Muscle layer of duodenum (tissue), 2 donors: ENCODE measurements at regions not wholly inside any gene's neighbourhood (a gene's known extent, or its start where the extent isn't known, plus 50 kb on each side); places are given as distances from the start of the nearest gene placed in this dataset.

Source experiments
- H3K27ac ChIP-seq: one replicate; pipeline ENCODE4 v1.7.0; 2013; ENCODE audit warnings: mild to moderate bottlenecking, low read length
- H3K27me3 ChIP-seq: one replicate; pipeline ENCODE4 v1.7.0; 2013; ENCODE audit warnings: low read depth, mild to moderate bottlenecking, control low read depth, low read length
- H3K36me3 ChIP-seq, 2 donors: one replicate each; pipeline ENCODE4 v1.7.0; 2013; ENCODE audit warnings: low read length in 2 of 2, control low read depth in 1 of 2, mild to moderate bottlenecking in 1 of 2; ENCODE audit not compliant: insufficient read depth in 2 of 2, control insufficient read depth in 1 of 2
- H3K4me1 ChIP-seq, 2 donors: one replicate each; pipeline ENCODE4 v1.7.0; 2013; ENCODE audit warnings: low read length in 2 of 2, mild to moderate bottlenecking in 2 of 2, control low read depth in 1 of 2, moderate library complexity in 1 of 2; ENCODE audit not compliant: insufficient read depth in 2 of 2, control insufficient read depth in 1 of 2
- H3K4me3 ChIP-seq, 2 donors: one replicate each; pipeline ENCODE4 v1.7.0; 2013; ENCODE audit warnings: low read length in 2 of 2, low read depth in 1 of 2, mild to moderate bottlenecking in 1 of 2
- H3K9me3 ChIP-seq, 2 donors: one replicate each; pipeline ENCODE4 v1.7.0; 2013; ENCODE audit warnings: low read length in 2 of 2, control low read depth in 1 of 2, mild to moderate bottlenecking in 1 of 2; ENCODE audit not compliant: control insufficient read depth in 1 of 2
- donor health status: healthy.

DNA sequence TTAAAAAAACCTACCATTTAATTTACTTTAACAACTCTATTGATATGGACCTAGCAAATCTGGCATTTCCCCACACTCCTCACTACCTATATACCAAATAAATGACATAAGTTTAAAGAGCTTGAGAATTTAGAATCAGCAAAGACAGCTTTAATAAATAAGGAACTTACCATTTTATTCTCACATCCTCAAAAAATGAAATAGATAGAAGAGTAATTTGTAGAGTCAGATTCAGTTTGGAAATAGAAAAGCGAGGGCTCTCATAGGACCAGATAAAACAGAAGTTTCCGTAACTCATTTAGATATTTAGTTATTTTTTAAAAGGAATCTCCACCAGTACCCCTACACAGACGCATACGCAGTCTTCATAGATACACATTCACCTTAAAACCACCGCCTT is 117.9 kb downstream of the RGS2 start:
- Histone ChIP-seq H3K4me3 (no peak overlapping the region), H3K36me3 (no peaks in the 10 kb centered on the region), H3K27me3 (no peaks in the 10 kb centered on the region), H3K9me3 (no peaks in the 10 kb centered on the region), H3K4me1 (peaks cover 0 to 7% of the 10 kb centered on the region in 2 donors), H3K27ac (no peak overlapping the region)

DNA sequence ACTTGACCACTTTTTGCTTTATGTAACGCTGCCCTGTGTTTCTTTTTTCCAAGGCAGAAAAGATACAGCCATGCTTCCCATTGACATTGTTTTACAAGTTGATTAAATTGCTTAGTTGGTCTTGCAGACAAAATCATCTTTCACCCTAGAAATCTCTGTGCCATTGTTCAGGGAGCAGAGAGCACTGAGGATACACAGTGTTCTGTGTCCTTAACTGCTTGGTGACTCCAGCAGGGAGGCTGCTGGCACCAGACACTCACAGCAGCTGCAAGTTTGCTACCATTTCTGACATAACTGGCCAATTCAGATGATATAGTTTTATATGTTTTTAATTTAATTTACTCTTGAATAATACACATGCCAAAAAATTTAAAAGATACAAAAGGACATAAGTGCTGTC is 118.7 kb downstream of the RGS2 start:
- Histone ChIP-seq H3K27me3 (no peaks in the 10 kb centered on the region), H3K4me3 (no peak overlapping the region), H3K4me1 (peaks cover 0 to 7% of the 10 kb centered on the region in 2 donors), H3K36me3 (no peaks in the 10 kb centered on the region), H3K27ac (no peak overlapping the region), H3K9me3 (no peaks in the 10 kb centered on the region)

DNA sequence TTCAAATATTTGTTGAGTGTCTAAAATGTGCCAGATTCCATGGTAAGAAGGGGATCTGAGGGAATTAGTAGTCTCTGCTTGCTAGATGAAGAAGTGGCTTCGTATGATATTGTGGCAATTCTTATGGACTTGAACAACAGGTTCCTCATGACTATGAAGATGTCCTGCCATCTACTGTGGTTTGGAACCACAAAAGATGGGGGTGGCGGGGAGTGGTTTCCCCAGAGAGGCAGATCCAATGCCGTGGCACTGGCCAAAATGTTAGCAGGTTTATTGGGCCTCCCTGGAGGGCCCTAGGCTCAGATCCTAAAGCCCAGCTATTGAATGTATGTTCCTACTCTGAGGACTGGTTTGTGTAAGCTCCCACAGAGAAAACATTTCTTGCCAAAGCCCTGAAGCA is 120.8 kb downstream of the RGS2 start:
- H3K27me3 ChIP-seq = no peaks in the 10 kb centered on the region
- no peaks in the 10 kb centered on the region for H3K9me3 ChIP-seq
- H3K4me3 ChIP-seq = no peak overlapping the region
- H3K4me1 ChIP-seq = peaks cover 0 to 7% of the 10 kb centered on the region in 2 donors
- H3K27ac ChIP-seq = no peak overlapping the region
- H3K36me3 ChIP-seq = no peaks in the 10 kb centered on the region

DNA sequence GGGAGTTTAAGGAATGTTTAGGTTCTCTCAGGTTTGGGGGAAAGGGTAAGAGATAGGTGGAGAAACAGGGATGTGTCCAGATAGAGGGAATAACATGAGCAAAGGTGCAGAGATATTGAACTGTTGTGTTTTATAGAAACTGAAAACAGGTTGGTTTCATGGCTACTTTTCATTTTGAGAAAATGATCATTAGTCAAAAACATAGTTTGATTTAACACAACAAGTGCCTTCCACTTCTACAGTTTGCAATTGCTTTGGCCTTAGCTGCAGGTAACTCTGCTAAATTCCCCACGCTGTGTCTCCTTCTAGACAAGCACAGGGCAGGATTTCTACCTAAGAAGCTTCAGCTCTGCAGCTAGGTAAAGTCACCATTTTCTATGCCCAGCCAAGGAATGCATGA is 124.9 kb downstream of the RGS2 start:
- no peaks in the 10 kb centered on the region for H3K36me3 ChIP-seq
- H3K27me3 ChIP-seq = no peaks in the 10 kb centered on the region
- no peak overlapping the region for H3K27ac ChIP-seq
- no peaks in the 10 kb centered on the region for H3K4me1 ChIP-seq
- no peak overlapping the region for H3K4me3 ChIP-seq
- no peaks in the 10 kb centered on the region for H3K9me3 ChIP-seq

DNA sequence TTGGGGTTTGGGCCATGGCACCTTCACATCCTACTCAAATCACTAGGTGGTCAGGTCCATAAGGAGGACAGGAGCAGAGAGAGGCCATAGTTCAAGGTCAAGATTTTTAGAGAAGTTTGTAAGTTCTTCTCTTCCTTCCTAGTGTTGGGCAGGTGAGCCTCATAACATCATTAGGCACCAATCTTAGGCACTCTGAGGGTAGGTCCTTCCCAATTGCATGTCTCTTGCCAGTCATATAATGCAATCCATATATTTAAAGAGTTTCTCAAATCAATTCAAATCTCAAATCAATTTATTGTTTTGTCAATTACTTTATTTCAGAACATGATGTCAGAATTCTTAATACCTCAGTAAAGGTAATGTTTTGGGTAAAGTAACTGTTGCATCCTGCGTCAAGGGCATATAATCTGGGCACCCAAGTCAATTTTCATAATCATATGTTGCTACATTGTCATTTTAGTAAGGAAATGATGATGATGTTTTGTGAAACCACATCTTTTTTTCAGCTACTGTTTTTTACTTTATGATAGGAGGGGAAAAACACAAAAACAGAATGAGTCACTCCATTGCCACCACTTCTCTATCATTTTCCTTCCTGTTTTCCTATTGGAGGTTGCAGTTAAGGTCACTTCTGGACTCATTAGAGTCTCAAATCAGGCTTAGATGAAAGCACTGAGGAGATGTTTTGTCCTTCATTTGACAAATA is 122.7 kb downstream of the UCHL5 start:
- Histone ChIP-seq H3K4me1 (no peaks in the 10 kb centered on the region), H3K36me3 (no peaks in the 10 kb centered on the region), H3K9me3 (no peaks in the 10 kb centered on the region), H3K27me3 (no peaks in the 10 kb centered on the region), H3K4me3 (no peak overlapping the region), H3K27ac (no peak overlapping the region)

DNA sequence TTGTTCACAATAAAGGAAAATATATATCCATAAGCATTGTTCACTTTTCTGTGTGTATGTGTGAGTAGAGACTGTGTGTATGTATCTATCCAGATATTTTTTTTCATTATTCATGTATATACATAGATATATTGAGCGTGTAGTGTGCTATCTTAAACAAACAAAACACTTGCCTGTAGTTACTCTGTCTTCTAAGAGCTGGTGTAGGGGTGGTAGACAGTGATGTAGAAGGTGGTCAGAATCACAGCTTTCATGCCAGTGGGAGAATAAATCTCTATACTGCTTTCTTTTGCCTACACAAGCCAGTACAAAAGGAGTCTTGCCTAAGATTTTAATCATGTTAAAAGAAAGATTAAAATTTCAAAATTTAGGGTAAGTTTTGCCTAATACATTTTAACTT is 122.0 kb downstream of the UCHL5 start:
- no peaks in the 10 kb centered on the region for H3K27me3 ChIP-seq
- H3K27ac ChIP-seq = no peak overlapping the region
- H3K4me3 ChIP-seq = no peak overlapping the region
- no peaks in the 10 kb centered on the region for H3K36me3 ChIP-seq
- H3K4me1 ChIP-seq = no peaks in the 10 kb centered on the region
- no peaks in the 10 kb centered on the region for H3K9me3 ChIP-seq

DNA sequence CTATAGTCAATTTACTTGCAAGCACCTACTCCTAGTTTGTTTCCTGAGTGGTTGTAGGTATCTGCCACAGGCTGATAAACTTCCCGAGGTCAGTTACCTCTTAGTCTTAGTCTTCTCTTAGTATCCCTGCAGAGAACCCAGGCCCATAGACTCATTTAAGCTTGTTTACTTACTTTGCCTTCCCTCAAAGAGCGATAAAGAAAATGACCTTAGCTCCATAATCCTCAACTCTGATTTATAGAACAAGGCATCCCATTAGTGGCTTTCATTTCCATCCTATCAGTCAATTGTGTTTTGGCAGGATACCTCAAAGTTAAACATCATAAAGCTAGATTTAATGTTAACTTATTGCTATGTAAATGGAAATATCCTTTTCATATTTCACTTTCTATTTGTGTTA is 119.7 kb downstream of the UCHL5 start:
- no peaks in the 10 kb centered on the region for H3K4me1 ChIP-seq
- H3K9me3 ChIP-seq = no peaks in the 10 kb centered on the region
- no peaks in the 10 kb centered on the region for H3K27me3 ChIP-seq
- no peaks in the 10 kb centered on the region for H3K36me3 ChIP-seq
- H3K27ac ChIP-seq = no peak overlapping the region
- no peak overlapping the region for H3K4me3 ChIP-seq

DNA sequence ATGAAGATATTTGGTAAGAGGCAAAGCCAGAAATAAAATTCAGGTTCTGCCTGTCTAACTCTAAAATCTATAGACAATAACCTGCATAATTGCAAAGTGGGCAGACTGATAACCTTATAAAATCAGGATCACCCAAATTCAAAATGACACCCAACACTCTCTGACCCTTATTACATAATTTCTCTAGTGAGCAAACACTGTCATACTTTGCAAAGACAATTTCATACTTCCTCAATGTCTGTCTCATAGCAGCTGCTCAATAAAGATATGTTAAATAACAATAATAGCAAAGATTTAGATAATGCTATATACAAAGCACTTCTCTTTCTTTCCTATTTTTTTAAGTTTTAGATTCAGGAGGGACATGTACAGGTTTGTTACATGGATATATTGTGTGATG is 118.5 kb downstream of the UCHL5 start:
- no peaks in the 10 kb centered on the region for H3K36me3 ChIP-seq
- no peak overlapping the region for H3K4me3 ChIP-seq
- H3K27me3 ChIP-seq = no peaks in the 10 kb centered on the region
- no peak overlapping the region for H3K27ac ChIP-seq
- no peaks in the 10 kb centered on the region for H3K9me3 ChIP-seq
- no peaks in the 10 kb centered on the region for H3K4me1 ChIP-seq

DNA sequence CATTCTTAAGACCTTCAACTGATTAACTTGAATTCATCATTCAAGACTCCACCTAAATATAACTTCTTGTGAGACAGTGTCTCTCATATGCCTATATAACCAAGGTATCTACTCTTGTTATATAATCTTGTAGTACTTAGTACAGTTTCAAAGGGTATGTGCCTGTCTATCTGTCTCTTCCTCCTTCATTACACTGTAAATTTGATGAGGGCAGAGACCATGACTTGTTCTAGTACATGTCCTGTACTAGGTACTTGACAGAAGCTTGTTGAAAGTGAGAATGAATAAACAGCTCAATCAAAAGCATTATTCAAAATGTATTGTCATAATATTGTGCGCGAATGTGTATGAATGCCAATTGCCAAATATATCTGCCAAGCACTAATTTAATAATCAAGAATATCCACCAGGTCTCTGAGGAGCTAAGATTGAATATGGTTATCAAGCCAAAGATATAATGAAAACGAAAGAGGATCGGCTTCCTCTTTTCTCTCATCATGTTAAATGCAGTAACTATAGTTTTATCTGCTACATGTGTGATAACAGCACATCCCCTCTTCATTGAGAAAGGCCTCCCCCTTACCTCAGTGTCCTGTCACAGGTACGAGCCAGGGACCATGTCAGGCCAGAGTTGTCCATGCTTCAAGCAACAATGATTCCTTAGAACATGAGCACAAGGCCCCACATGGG is 117.3 kb downstream of the UCHL5 start:
- Histone ChIP-seq H3K4me1 (no peaks in the 10 kb centered on the region), H3K27me3 (no peaks in the 10 kb centered on the region), H3K27ac (no peak overlapping the region), H3K36me3 (no peaks in the 10 kb centered on the region), H3K4me3 (no peak overlapping the region), H3K9me3 (no peaks in the 10 kb centered on the region)

DNA sequence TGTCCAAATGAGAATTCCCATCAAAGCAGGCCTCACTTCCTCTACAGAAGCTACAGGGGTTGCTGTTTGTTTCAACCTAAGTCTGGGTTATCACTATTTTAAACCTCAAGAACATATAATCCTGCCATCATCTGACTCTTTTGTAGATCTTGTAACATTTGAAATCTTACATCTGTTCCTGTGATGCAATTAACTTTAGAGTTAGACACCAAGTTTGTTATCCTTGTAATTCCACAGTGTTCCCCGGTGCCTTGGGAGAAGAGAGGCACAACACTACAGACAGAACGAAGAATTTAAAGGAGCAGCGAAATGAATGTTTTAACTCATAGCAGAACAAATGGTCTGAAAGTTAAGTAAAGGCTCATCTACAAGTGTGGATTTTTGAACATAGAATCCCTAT is 116.1 kb downstream of the UCHL5 start:
- H3K4me1 ChIP-seq = no peaks in the 10 kb centered on the region
- H3K4me3 ChIP-seq = no peak overlapping the region
- no peaks in the 10 kb centered on the region for H3K27me3 ChIP-seq
- no peak overlapping the region for H3K27ac ChIP-seq
- H3K36me3 ChIP-seq = no peaks in the 10 kb centered on the region
- no peaks in the 10 kb centered on the region for H3K9me3 ChIP-seq

DNA sequence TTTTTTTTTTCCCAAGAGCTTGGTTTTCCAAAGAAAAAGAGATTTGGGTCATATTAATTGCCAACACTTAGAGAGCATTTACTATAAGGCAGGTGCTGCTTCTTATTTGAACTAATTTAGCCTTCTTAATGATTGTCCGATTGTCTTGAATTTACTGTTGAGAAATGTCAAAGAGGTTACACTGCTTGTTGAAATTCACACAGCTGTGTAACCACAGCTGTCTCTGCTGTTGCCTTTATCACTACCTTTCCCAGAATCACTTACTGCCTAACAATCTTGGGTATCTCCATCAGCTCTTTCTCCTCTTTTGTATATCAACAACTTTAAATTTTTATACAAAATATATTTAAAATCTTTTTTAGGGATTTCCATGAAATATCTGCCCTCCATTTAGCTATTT is 115.6 kb downstream of the UCHL5 start:
- H3K4me3 ChIP-seq = no peak overlapping the region
- H3K27me3 ChIP-seq = no peaks in the 10 kb centered on the region
- no peaks in the 10 kb centered on the region for H3K4me1 ChIP-seq
- H3K27ac ChIP-seq = no peak overlapping the region
- H3K9me3 ChIP-seq = no peaks in the 10 kb centered on the region
- H3K36me3 ChIP-seq = no peaks in the 10 kb centered on the region
